B cell (primary cell): ENCODE measurements at regions not wholly inside any gene's neighbourhood (a gene's known extent, or its start where the extent isn't known, plus 50 kb on each side); places are given as distances from the start of the nearest gene placed in this dataset.

Experiments used
- CTCF ChIP-seq: fragments of 200-600 bp; IDR thresholded peaks from one replicate; pipeline ENCODE4 v1.8.0; 2022; ENCODE audit warnings: antibody characterized with exemption, mild to moderate bottlenecking
- EZH2 ChIP-seq: IDR thresholded peaks from 2 replicates; pipeline ENCODE4 v1.6.1; 2012; ENCODE audit warnings: borderline replicate concordance, low read depth, mild to moderate bottlenecking, moderate library complexity, low read length; ENCODE audit not compliant: insufficient read depth, poor library complexity, severe bottlenecking

- TF ChIP-seq CTCF (no peak), EZH2 (no peak)
These were observed 162.3 kb downstream of the IRF8 start for GRCh38 chr16:86061318-86061695.
